IPS-NIHi7 (cell line): ENCODE measurements at regions not wholly inside any gene's neighbourhood (a gene's known extent, or its start where the extent isn't known, plus 50 kb on each side); places are given as distances from the start of the nearest gene placed in this dataset.

Source experiments
- DNase-seq: peaks from one replicate; pipeline ENCODE4 v3.0.0; 2012; ENCODE audit warnings: mixed read lengths; ENCODE audit errors: extremely low spot score

GRCh38 chr11:127648583-127648982 is 648.0 kb upstream of the KIRREL3 start:
- no peak for DNase-seq

- DNase-seq, result no peak
Measured at GRCh38 chr11:127644366-127644765, 643.8 kb upstream of the KIRREL3 start.

- DNase-seq, result no peak
Measured at GRCh38 chr11:127643268-127644058, 642.9 kb upstream of the KIRREL3 start.

GRCh38 chr11:127640561-127641451 is 640.2 kb upstream of the KIRREL3 start:
- no peak for DNase-seq

GRCh38 chr11:127639916-127640315 is 639.3 kb upstream of the KIRREL3 start:
- DNase-seq, result no peak

GRCh38 chr11:127632976-127633680 is 632.6 kb upstream of the KIRREL3 start:
- peak; percentile 30 for DNase-seq

- no peak for DNase-seq
Measured at GRCh38 chr11:127632546-127632945, 632.0 kb upstream of the KIRREL3 start.

- DNase-seq, result no peak
Measured at GRCh38 chr11:127631974-127632373, 631.4 kb upstream of the KIRREL3 start.

GRCh38 chr11:127629200-127629599 is 628.6 kb upstream of the KIRREL3 start:
- DNase-seq, result no peak

GRCh38 chr11:127628458-127628785 is 627.9 kb upstream of the KIRREL3 start:
- no peak for DNase-seq

- no peak for DNase-seq
Measured at GRCh38 chr11:127627629-127628457, 627.3 kb upstream of the KIRREL3 start.

GRCh38 chr11:127627204-127627603 is 626.6 kb upstream of the KIRREL3 start:
- DNase-seq, result no peak

- no peak for DNase-seq
Measured at GRCh38 chr11:127625402-127625801, 624.8 kb upstream of the KIRREL3 start.

GRCh38 chr11:127624306-127624856 is 623.8 kb upstream of the KIRREL3 start:
- no peak for DNase-seq

- no peak for DNase-seq
Measured at GRCh38 chr11:127622686-127623085, 622.1 kb upstream of the KIRREL3 start.

- DNase-seq, result no peak
Measured at GRCh38 chr11:127620671-127621070, 620.1 kb upstream of the KIRREL3 start.

GRCh38 chr11:127619946-127620345 is 619.4 kb upstream of the KIRREL3 start:
- no peak for DNase-seq

- DNase-seq, result no peak
Measured at GRCh38 chr11:127618721-127619120, 618.2 kb upstream of the KIRREL3 start.

GRCh38 chr11:127616158-127616557 is 615.6 kb upstream of the KIRREL3 start:
- no peak for DNase-seq

- no peak for DNase-seq
Measured at GRCh38 chr11:127612607-127613006, 612.0 kb upstream of the KIRREL3 start.
